BE2C (cell line): ENCODE measurements at regions not wholly inside any gene's neighbourhood (a gene's known extent, or its start where the extent isn't known, plus 50 kb on each side); places are given as distances from the start of the nearest gene placed in this dataset.
"Not testable (repeated sequence)": the region's sequence is repeated elsewhere in the genome, so short reads cannot be mapped to it uniquely, and the experiment has no call there.

Experiments used
- DNase-seq: peaks from one replicate; pipeline ENCODE4 v3.0.0-alpha.2; 2020
- H3K27me3 ChIP-seq: fragments of 250-450 bp; sonication (Bioruptor Pico); 2 replicates; pipeline ENCODE4 v1.5.1; 2020; ENCODE audit warnings: mild to moderate bottlenecking
- H3K36me3 ChIP-seq: fragments of 250-450 bp; sonication (Bioruptor Pico); 2 replicates; pipeline ENCODE4 v1.5.1; 2020; ENCODE audit warnings: mild to moderate bottlenecking
- H3K4me1 ChIP-seq: fragments of 250-450 bp; sonication (Bioruptor Pico); 2 replicates; pipeline ENCODE4 v1.5.1; 2020
- H3K4me3 ChIP-seq: 2 replicates; pipeline ENCODE4 v1.5.1; 2011; ENCODE audit warnings: low read depth, low read length
- H3K9me3 ChIP-seq: fragments of 250-450 bp; sonication (Bioruptor Pico); 2 replicates; pipeline ENCODE4 v1.5.1; 2020
- TF ChIP-seq, protein P1 (sequence below): IDR thresholded peaks from 2 replicates; pipeline ENCODE4 v1.5.1; 2012; ENCODE audit warnings: mild to moderate bottlenecking, low read depth, low read length

DNA sequence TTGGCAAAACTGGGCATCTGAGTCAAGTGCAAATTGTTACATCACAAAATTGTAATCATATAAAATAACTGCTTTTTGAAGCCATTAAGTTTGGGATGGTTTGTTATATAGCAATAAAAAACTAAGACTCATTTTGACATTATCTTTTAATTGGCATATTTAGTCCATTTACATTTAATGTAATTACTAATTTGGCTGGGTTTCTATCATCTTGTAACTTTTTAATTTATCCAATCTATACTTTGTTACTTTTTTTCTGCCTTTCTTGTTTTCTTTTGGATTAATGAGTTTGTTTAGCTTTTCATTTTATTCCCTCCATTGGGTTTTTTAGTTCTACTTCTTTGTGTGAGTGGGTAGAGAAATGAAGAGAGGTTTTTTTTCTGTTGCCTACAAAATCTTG lies 76.3 kb downstream of the DRAM2 start:
- H3K4me3 ChIP-seq = no peak overlapping the region
- no peak for DNase-seq
- TF ChIP-seq, protein P1, sequence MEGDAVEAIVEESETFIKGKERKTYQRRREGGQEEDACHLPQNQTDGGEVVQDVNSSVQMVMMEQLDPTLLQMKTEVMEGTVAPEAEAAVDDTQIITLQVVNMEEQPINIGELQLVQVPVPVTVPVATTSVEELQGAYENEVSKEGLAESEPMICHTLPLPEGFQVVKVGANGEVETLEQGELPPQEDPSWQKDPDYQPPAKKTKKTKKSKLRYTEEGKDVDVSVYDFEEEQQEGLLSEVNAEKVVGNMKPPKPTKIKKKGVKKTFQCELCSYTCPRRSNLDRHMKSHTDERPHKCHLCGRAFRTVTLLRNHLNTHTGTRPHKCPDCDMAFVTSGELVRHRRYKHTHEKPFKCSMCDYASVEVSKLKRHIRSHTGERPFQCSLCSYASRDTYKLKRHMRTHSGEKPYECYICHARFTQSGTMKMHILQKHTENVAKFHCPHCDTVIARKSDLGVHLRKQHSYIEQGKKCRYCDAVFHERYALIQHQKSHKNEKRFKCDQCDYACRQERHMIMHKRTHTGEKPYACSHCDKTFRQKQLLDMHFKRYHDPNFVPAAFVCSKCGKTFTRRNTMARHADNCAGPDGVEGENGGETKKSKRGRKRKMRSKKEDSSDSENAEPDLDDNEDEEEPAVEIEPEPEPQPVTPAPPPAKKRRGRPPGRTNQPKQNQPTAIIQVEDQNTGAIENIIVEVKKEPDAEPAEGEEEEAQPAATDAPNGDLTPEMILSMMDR = no peak

GRCh38 chr1:111062624-111063023 lies 77.3 kb downstream of the DRAM2 start:
- Histone ChIP-seq H3K36me3 (no peaks in the 10 kb centered on the region), H3K4me3 (no peak overlapping the region), H3K27me3 (no peaks in the 10 kb centered on the region), H3K4me1 (no peaks in the 10 kb centered on the region), H3K9me3 (no peaks in the 10 kb centered on the region)
- DNase-seq = no peak
- TF ChIP-seq, protein P1 = no peak

More for the DNA sequence above, 76.3 kb downstream of the DRAM2 start:
- Histone ChIP-seq H3K9me3 (no peaks in the 10 kb centered on the region), H3K36me3 (no peaks in the 10 kb centered on the region), H3K27me3 (no peaks in the 10 kb centered on the region), H3K4me1 (no peaks in the 10 kb centered on the region)

GRCh38 chr1:111062081-111062480 lies 77.8 kb downstream of the DRAM2 start:
- no peaks in the 10 kb centered on the region for H3K4me1 ChIP-seq
- H3K27me3 ChIP-seq = no peaks in the 10 kb centered on the region
- H3K36me3 ChIP-seq = no peaks in the 10 kb centered on the region
- no peak overlapping the region for H3K4me3 ChIP-seq
- DNase-seq = no peak
- H3K9me3 ChIP-seq = no peaks in the 10 kb centered on the region
- TF ChIP-seq, protein P1 = no peak

GRCh38 chr1:111054656-111055055 lies 85.2 kb downstream of the DRAM2 start:
- Histone ChIP-seq H3K36me3 (no peaks in the 10 kb centered on the region), H3K9me3 (no peaks in the 10 kb centered on the region), H3K4me3 (no peak overlapping the region), H3K27me3 (no peaks in the 10 kb centered on the region), H3K4me1 (no peaks in the 10 kb centered on the region)
- TF ChIP-seq, protein P1 = no peak
- DNase-seq = no peak

DNA sequence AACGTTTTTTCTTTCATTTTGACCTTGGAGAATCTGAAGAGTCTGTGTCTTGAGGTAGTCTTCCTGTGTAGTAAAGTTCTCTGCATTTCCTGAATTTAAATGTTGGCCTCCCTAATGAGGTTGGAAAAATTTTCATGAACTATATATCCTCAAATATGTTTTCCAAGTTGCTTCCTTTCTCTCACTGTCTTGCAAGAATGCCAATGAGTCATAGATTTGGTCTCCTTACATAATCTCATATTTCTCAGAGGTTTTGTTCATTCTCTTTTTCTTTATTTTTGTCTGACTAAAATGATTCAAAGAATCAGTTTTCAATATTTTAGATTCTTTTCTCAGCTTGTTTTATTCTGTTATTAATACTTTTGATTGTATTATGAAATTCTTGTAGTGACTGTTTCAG lies 87.6 kb downstream of the DRAM2 start:
- DNase-seq = no peak
- no peaks in the 10 kb centered on the region for H3K4me1 ChIP-seq
- no peaks in the 10 kb centered on the region for H3K36me3 ChIP-seq
- TF ChIP-seq, protein P1 = no peak
- H3K4me3 ChIP-seq = no peak overlapping the region
- no peaks in the 10 kb centered on the region for H3K27me3 ChIP-seq
- H3K9me3 ChIP-seq = no peaks in the 10 kb centered on the region

DNA sequence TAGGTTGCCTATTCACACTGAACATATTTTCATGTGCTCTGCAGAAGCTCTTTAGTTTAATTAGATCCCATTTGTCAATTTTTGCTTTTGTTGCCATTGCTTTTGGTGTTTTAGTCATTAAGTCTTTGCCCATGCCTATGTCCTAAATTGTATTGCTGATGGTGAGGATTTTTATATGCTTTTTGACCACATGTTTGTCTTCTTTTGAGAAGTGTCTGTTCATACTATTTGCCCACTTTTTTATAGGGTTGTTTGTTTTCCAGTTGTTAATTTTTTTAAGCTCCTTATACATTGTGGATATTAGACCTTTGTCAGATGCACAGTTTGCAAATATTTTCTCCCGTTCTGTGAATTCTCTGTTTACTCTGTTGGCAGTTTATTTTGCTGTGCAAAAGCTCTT lies 84.5 kb upstream of the LRIF1 start:
- not testable (repeated sequence) for H3K27me3 ChIP-seq, H3K36me3 ChIP-seq, H3K4me3 ChIP-seq, DNase-seq, H3K9me3 ChIP-seq, H3K4me1 ChIP-seq
